Gastrocnemius medialis (tissue), 4 donors: ENCODE measurements at regions not wholly inside any gene's neighbourhood (a gene's known extent, or its start where the extent isn't known, plus 50 kb on each side); places are given as distances from the start of the nearest gene placed in this dataset.

Experiments used
- POLR2A ChIP-seq, 2 donors: fragments of 450-650 bp; IDR thresholded peaks; one replicate each; pipeline ENCODE4 v1.6.1; 2017; ENCODE audit warnings: antibody characterized with exemption in 2 of 2, mild to moderate bottlenecking in 2 of 2, moderate library complexity in 2 of 2
- TF ChIP-seq, protein P1 (sequence below), 5 experiments: fragments of 450-650 bp in 3 of 5; fragments of 200-600 bp in 2 of 5; sonication (generic) in 2 of 5; IDR thresholded peaks in 4 of 5; conservative IDR thresholded peaks in 1 of 5; 1 replicate in 4 of 5; 2 replicates in 1 of 5; pipeline ENCODE4 v1.5.1; 2016 to 2019; ENCODE audit warnings: antibody characterized with exemption in 5 of 5, mild to moderate bottlenecking in 3 of 5, moderate library complexity in 3 of 5

DNA sequence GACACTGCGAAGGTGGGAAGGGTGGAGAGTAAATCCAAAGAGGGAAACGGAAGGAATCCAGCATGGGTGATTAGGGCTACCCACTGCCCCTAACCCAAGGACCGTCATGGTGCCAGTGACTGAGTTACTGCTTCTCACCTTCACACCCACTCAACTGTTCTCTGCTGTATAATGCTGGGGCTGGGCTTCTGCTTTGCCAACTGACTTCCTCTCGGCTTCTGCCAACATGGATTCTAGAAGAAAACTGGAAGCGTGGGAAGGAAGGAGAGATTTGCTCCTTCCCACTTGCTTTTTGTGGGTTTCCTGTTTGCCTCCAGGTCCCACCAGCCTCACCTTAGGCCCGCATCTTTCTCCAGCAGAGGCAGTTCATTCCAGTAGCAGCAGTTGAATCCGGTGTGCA is 153.5 kb upstream of the RAI14 start:
- TF ChIP-seq, protein P1, sequence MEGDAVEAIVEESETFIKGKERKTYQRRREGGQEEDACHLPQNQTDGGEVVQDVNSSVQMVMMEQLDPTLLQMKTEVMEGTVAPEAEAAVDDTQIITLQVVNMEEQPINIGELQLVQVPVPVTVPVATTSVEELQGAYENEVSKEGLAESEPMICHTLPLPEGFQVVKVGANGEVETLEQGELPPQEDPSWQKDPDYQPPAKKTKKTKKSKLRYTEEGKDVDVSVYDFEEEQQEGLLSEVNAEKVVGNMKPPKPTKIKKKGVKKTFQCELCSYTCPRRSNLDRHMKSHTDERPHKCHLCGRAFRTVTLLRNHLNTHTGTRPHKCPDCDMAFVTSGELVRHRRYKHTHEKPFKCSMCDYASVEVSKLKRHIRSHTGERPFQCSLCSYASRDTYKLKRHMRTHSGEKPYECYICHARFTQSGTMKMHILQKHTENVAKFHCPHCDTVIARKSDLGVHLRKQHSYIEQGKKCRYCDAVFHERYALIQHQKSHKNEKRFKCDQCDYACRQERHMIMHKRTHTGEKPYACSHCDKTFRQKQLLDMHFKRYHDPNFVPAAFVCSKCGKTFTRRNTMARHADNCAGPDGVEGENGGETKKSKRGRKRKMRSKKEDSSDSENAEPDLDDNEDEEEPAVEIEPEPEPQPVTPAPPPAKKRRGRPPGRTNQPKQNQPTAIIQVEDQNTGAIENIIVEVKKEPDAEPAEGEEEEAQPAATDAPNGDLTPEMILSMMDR (IDR thresholded peaks at IDR 0.05 in 4 of 5, conservative IDR thresholded peaks at IDR 0.05 in 1 of 5) = no peak
- no peak for TF ChIP-seq POLR2A (IDR thresholded peaks at IDR 0.05)
